GM18909 (cell line): ENCODE measurements at regions not wholly inside any gene's neighbourhood (a gene's known extent, or its start where the extent isn't known, plus 50 kb on each side); places are given as distances from the start of the nearest gene placed in this dataset.

ENCODE experiments used
- ATAC-seq: cut with Tn5 transposase; IDR thresholded peaks from one replicate; pipeline ENCODE4 v1.9.1; 2021; ENCODE audit warnings: mild to moderate bottlenecking; ENCODE audit not compliant: unreplicated experiment, poor library complexity

DNA sequence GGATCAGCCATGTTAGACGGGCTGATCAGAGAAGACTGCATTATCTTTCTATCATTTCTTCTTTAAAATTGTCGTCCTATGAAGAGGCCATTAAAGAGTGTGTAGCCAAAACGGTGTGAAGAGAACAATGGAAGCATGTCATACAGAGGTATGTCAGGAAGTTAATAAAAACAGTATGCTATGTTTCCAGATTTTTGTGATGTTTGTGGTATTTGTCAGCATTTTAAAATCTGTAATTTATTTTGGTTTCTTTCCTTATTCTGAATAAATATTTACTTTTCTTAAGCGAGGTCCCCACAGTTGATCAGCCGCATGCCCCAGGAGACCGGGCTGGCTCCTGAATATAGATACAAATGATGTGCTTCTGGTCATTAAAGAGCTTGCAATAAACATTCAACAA lies 142.9 kb upstream of the SERP2 start:
- no peak for ATAC-seq

DNA sequence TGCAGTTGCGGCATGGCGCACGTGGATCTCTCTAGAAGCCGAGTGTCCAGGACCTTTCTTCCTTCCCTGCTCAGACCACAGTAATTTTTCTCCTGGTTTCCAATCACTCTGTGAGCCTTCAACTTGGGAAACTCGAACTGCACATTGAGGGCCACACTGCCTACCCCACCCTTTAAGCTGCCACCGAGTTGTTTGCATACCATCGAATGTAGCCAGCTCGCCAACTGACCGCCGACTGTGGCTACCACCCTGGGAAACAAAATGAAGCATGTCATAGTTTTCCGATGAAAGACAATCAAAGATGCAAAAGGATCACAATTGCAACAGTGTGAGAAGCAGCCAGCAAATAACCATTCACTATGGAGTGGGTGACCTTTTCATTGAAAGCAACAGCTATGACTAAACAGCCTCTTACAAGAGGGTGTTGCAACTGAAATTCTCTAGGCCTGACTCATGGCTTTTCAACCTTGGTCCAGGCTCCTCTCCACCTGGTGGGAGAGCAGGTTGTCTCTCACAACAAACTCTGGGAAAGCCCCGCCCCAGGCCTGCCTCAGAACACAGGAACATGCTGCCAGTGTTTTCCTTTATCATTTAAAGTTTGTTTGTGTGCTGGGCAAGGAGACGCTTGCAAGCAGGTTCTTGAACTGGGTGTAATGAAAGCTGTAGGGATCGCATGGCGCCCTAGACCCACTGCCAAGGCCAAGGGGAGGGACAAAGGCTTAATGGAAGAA lies 141.7 kb upstream of the SERP2 start:
- no peak for ATAC-seq

DNA sequence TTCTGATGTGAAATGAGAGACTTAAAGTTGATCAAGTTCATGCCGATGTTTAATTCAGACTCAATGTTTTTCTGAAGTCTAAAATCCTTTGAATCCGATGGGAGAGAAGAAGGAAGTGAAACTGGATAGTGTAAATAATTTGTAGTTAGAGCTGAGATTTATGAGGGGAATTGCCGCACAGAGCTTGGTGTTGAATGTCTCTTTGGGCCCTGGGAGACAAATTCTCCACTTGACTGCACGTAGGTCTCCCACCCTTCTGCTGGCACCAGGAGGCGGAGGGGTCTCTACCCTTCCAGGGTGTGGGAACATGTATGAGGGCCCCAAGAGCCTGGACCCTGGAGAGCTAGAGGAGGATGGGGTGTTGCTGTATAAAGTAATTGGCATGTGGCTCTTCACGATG lies 140.8 kb upstream of the SERP2 start:
- no peak for ATAC-seq

DNA sequence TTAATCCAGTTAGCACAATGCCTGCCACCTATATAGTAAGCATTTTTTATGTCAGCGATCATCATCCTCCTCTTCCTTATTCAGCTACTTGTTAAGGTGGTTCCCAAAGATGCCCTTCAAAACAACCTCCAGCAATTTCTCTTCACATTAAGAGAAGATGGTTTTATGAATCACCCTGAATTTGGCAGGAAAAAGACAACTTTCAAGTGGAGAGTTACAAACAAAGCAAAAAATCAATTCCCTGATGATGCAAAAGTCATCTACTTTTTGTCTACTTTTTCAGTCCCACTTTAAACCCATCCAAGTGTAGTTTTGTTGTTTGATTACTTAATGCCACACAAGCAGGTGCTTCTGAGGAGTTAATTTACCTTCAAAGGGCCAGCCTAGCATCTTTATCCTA lies 139.1 kb upstream of the SERP2 start:
- no peak for ATAC-seq

DNA sequence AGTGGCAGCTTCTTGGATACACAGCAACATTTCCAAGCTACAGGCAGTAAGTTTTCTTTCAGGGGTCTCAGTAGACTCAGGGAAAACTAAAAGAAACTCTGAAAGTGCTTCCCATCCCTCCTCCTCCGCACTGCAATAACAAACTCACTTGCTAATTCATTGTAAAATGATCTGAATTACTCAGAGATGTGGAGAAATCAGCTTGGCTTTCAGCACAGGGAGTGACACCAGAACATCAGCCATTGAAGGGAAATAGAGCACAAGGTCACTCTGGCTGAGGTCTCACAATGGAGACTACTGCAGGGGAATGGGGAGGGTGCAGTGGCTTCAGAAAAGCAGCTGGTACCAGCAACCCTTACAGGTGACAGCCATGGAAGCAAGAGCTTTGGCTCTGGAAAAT lies 137.3 kb upstream of the SERP2 start:
- ATAC-seq, result no peak

DNA sequence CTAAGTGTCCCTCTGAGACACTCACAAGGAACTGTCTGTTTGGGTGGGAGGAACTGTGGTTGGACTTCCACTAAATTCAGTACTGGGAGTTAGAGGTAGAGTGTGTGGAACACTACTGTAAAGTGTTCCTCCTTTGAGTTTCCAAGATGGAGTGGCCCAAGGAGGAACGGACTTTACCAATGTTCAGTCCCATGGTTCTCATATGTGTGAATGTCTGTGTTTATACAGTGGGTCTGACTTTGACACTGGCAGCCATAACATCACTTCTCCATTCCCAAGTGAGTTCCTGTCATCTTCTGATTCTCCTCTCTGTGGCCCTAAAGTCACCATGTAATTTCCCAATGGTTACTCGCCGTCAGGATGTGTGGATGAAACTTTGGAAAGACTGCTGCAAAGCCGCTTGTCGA lies 136.8 kb upstream of the SERP2 start:
- ATAC-seq, result no peak

DNA sequence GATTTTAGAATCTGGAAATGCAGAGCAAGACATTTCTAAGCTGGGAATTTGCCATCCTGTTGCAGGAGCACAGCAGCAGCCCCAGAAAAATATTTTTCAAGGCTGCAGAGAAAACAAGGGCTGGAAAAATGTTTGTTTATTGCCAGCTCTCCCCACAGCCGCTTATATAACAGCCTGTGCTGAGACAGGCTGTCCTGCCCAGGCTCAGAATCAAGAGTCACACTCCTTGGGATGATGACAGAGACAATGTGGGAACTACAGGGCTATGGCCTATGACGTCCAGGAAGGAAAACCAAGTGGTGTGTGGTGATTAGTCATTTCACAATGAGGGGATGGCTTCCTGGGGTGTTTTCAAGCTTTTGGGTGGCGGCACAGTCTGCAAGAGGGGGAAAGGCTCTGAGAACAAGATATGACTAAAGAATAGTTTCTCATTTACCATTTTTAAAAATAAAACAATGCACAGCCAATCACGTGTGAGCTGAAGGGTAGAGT lies 136.3 kb upstream of the SERP2 start:
- peak; percentile 63 for ATAC-seq

DNA sequence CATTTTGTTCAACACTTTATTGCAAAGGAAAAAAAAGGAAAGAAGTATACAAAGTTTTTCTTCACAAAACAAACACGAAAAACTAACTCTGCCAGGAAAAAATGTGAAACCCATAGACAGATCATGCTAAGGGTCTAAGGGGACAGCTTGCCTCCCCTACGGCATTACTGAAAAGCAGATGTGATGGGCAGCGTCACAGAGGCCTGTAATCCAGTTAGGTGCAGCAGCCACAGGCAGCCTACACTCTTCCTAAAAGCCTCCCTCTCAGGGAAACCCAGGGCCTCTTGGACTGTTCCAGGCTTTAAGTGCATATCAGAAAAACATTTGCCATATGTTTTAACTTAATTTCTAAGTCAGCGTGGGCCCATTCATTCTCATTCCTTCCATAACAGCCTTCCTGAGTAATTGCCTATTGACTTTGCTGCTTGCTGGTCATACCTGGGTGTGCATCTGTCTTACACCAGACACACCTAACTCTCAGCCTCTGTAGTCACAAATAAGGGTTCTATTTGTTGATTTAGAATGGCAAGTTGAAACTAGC lies 135.7 kb upstream of the SERP2 start:
- no peak for ATAC-seq

DNA sequence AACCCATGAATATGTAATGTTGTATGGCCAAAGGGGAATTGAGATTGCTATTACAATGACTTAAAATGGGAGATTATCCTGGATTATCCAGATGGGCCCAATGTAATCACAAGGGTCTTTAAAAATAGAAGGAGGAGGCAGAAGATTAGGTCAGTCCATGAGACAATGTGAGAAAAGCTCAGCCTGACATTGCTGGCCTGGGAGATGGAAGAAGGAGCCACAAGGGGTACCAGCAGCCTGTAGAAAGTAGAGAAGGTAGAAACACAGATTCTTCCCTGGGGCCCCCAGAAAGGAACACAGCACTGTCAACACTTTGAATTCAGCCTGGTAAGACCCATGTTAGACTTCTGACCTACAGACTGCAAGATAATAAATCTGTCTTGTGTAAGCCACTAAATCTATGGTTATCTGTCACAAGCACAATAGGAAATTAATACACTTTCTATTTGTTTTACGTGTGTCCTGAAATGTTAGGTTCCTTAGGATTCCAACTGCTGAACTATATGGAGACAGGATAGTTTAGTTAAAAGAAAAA lies 132.9 kb upstream of the SERP2 start:
- ATAC-seq, result no peak

DNA sequence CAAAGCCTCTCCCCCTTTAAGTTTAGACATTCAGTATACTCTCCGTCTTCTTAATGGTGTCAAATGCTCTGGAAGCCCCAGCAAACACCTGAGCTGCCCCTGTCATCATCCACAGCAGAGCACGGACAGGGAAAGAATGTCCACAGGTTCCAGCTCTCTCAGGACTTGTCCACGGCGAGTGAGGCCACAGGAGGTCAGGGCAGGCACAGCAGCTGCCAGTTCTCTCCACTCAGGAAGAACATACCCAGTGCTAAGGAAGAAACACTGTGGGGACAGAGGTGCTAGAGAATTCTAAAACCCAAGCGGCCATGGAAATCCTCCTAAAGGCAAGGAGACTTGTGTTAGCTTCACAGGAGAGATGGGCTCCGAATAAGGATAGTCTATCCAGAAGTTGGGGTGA lies 132.0 kb upstream of the SERP2 start:
- ATAC-seq, result no peak

DNA sequence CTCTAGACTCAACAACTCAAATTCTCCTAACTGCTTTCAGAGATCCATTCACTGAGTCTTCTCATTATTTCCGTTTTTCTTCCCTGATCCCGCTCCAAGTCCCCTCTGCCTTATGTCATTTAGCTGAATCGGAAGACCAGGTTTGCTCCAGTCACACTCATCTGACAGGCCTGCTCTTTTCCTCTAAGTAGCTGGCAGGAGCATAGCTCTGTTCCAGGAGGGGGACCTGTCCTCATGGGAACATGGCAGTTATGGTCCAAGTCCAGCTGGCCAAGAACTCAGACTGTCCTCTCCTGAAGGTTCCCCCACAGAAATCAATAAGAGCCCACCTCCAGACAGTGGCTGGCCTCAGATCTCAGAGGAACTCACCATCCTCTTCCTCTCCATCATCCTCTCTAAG lies 130.9 kb upstream of the SERP2 start:
- ATAC-seq, result no peak

DNA sequence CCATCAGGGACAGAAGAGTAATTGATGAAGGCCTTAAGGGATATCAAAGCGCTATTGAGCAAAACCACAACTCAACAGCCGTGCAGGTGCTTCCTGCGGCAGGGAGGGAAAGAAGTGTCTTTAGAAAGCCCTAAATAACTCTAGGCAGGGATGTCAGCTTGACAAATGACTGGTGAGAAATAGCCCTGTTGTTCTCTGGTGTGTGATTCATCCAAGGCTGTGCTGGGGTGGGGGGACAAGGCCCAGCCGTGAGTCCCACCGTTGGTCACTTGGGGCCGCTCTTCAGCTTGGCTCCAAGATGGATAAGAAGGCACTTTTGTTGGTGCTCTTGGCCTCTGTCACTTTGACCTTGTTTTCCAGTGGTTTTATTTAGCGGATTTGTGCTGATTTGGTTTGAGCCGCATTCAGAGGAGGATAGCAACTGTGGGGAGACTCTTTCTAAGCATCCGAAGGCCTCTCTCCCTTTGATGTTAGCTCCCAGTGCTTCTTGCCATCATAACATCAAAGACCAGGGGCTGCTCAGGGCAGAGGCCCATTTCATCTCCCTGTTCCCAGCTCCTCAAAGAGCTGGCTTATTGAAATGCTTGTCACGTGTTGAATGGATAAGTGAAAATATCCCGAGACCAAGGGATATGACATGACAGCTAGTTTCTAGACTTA lies 130.3 kb upstream of the SERP2 start:
- no peak for ATAC-seq

DNA sequence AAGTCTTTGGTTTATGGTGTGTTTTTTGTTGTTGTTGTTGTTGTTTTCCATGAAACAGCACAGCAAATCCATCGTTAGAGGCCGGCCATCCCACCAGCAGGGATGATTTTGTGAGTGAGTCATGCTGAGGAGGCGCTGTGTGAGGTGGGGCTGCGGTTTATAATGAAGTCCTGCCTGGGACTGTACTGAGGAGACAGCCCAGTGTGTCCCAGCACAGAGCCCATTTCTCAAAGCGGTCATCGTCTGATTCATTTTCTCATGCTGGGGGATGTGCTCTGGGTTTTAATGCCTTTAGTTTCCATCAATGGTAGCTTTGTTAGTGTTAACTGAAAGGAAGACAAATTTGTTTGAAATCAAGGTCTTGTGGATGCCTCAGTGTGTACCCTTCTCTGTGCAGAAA lies 129.3 kb upstream of the SERP2 start:
- no peak for ATAC-seq

DNA sequence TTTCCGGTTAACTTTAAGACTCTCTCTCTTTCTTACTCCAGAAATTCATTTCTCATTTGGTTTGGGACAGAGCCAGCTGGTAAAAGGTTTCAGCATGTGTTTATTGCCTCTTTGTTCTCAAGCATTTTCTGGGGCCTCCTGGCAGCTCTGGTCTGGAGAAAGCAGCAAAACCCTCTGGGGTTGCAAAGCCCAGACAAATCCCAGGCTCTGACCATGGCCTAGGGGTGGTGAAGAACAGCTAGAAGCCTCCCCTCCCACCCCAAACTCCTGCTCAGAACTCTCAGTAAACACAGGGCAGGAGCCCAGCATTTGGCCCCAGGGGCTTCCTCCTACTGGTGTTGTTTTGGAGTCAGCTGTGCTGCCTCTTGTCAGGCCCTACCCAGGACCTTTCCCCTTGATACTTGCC lies 124.2 kb upstream of the SERP2 start:
- ATAC-seq, result no peak

DNA sequence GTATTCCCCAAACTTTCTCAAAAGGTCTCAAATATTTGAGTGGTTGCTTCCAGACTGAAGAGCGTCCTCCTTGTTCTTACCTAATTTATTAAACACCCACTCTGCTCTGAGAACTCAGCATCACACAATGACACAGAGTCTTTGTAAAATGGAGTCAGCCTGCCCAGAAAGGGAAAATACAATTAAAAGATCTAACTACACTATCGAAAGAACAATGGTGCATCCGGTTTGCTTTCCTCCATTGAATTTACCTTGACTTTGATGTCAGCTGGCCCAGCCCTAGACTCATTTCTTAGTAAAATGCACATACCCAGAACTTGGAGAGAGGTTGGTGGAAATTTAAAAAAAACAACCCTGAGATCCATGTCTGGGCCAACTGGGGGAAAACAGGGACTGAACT lies 120.7 kb upstream of the SERP2 start:
- ATAC-seq, result no peak

DNA sequence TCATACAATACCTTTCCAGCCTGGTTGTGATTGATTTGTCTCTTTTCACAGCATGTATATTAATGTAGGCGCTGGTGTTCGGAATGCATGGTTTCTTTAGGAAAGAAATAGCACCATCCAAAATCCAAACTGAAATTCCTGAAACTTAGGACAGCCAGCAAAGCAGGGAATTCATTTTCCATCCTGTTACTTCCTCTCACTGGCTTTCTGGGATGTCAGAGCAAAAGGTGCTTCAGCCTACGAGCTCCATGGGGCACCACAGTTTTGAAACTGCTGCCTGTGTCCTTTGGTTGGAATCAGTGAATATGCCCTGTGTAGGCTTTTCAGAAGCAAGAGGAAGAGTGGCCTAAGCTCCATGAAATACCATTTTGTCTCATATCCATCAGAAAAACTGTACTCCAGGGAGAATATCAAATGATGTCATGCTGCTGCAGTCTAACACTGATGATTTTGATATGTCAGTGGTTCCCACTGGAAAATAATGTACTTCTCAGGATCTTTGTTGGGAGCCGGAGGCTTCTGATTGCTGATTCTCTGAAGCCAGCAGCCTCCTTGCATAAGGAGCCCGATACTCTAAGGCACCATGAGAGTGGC lies 117.8 kb upstream of the SERP2 start:
- no peak for ATAC-seq

DNA sequence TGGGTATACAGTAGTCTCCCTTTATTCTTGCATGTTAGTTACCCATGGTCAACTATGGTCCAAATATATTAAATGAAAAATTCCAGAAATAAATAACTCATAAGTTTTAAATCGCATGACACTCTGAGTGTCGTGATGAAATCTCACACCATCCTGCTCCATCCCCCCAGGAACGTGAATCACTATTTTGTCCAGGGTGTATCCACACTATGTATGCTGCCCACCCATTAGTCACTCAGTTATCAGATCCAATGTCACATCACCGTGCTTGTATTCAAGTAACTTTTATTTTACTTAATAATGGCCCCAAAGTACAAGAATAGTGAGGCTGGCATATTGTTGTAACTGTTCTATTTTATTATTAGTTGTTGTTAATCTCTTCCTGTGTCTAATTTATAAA lies 115.8 kb upstream of the SERP2 start:
- ATAC-seq, result no peak

DNA sequence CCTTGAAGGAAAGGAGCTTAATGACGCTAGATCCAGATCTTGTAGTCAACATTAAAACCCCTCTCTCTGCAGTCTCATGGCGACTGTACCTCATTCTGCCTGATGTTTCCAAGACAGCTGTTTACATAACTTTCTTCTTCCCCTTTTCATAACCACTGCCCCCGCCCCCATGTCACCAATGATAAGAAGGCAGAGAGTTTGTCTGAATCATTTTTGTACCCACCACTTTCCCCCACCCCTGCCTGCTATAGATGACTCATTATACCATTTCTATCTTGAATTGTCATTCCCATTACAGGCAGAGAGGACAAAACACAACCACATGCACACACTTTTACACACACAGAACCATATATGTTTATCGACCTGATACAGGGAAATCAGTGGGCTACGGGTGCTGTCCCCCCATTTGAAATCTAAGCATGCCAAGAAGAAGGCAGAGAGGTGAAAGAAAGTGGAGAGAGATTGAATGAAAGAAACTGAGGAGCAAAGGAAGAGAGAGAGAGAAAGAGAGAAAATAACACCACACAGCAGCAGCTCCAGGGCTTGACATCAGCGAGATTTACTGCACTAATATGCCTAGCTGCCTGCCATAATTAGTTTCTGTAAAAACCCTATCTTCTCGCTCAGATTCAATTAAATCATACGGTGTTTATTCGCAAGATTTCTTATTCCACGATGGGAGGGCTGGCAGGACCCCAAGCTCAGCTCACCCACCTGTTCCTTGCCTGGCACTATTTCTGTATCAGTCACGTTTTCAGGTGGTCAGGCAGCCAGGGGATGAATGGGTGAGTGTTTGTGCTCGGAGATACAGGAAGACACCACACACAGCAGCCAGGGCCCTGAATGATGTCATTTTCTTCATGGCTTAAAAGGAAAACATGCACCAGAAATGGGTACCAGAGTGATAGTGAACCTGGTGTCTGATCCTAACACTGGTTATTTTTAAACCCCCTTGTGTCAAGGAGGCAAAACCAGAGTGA lies 114.3 kb upstream of the SERP2 start:
- peak; percentile 80 for ATAC-seq

DNA sequence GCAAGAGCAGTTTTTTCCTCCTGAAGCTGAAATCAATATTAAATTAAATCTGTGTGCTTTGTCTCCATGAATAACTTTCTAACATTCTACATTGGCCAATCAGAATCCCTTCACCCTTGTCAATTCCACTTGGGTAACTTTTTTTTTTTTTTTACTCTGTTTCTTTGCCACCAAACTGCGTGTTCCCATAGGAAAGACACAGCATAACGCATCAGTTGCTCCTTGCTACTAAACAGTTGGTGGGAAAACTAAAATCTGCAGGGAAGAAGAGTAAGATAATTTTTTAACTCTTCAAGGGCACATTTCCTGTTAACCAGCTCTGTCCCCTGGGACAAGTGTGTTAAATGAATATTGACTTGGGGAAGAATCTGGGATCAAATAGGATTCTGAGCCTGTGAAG lies 113.3 kb upstream of the SERP2 start:
- ATAC-seq, result no peak
